GM12801 (cell line): ENCODE measurements at regions not wholly inside any gene's neighbourhood (a gene's known extent, or its start where the extent isn't known, plus 50 kb on each side); places are given as distances from the start of the nearest gene placed in this dataset.

ENCODE experiments used
- TF ChIP-seq, protein P1 (sequence below): IDR thresholded peaks from one replicate; pipeline ENCODE4 v1.5.1; 2011; ENCODE audit warnings: control low read depth; ENCODE audit not compliant: insufficient read length; ENCODE audit errors: extremely low read depth

- TF ChIP-seq, protein P1, sequence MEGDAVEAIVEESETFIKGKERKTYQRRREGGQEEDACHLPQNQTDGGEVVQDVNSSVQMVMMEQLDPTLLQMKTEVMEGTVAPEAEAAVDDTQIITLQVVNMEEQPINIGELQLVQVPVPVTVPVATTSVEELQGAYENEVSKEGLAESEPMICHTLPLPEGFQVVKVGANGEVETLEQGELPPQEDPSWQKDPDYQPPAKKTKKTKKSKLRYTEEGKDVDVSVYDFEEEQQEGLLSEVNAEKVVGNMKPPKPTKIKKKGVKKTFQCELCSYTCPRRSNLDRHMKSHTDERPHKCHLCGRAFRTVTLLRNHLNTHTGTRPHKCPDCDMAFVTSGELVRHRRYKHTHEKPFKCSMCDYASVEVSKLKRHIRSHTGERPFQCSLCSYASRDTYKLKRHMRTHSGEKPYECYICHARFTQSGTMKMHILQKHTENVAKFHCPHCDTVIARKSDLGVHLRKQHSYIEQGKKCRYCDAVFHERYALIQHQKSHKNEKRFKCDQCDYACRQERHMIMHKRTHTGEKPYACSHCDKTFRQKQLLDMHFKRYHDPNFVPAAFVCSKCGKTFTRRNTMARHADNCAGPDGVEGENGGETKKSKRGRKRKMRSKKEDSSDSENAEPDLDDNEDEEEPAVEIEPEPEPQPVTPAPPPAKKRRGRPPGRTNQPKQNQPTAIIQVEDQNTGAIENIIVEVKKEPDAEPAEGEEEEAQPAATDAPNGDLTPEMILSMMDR: no peak
Observed at GRCh38 chr6:98579079-98579478, 255.3 kb upstream of the POU3F2 start.

GRCh38 chr6:98579941-98580340 is 254.4 kb upstream of the POU3F2 start:
- TF ChIP-seq, protein P1: no peak

GRCh38 chr6:98581705-98582104 is 252.7 kb upstream of the POU3F2 start:
- TF ChIP-seq, protein P1: no peak

- TF ChIP-seq, protein P1: no peak
Observed at GRCh38 chr6:98583506-98583905, 250.9 kb upstream of the POU3F2 start.

- TF ChIP-seq, protein P1: no peak
Observed at GRCh38 chr6:98586163-98586562, 248.2 kb upstream of the POU3F2 start.

DNA sequence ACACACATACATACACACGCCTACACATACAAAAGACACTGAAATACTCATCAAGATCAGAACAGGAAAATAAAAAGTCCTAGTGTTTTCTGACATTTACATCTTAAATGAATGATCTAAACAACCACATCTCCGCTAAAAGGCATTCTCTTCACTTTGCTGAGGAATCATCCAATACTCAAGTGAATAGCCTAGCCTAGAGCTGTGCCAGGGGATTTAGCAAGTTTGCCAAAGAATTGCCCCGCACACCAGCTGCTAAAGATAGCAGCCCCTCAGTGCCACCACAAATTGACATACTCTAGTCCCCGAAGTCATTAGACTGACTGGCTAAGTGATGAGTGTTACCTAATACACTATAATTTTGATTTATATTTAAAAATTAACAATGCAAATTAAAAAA is 246.8 kb upstream of the POU3F2 start:
- TF ChIP-seq, protein P1: no peak

DNA sequence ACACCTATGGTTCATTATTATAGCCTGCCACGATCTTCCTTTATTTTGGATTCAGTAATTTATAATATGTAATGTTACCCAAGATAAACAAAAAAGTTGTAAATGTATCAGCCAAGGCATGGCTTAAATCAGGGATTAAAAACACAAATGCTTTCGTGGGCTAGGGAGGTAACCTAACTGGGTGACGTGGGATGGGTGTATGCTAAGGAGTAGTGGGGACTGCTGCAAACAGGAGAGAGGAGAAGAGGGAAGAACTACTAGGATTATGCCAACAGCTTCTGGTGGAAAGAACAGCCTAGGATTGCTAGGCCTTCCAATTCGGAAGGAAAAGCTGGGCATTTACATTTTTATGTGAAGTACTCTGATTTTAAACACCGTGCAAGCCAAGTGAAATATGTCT is 244.8 kb upstream of the POU3F2 start:
- TF ChIP-seq, protein P1: no peak
